MM.1S (cell line): ENCODE measurements at regions not wholly inside any gene's neighbourhood (a gene's known extent, or its start where the extent isn't known, plus 50 kb on each side); places are given as distances from the start of the nearest gene placed in this dataset.

ENCODE experiments used
- CTCF ChIP-seq: fragments of 300-600 bp; sonication (generic); IDR thresholded peaks from 2 replicates; pipeline ENCODE4 v1.5.1; 2016; ENCODE audit warnings: antibody characterized with exemption, low read length, mixed read lengths
- EZH2 ChIP-seq: fragments of 300-600 bp; sonication (generic); optimal IDR thresholded peaks from 2 replicates; pipeline ENCODE3; 2017; ENCODE audit warnings: low read depth, mild to moderate bottlenecking, antibody characterized with exemption, low read length, mixed read lengths

DNA sequence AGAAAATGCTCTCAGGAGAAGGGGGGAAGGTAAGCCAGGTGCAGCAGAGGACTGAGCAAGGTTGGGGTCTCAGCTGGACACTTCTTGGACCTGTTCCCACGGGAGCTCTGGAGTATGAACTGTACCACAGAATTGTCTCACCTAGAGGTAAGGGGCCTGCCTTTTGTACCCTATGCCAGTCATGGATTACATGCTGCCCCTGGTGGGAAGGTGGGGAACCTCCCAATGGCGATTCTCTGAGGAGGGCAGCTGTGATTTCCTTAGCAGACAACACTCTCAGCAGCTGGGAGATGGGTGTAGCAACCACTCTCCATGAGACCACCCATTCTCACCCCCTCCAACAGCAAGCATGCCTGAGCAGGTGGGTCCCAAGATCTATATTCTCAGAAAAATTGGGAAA lies 329.4 kb upstream of the CTNNB1 start:
- TF ChIP-seq CTCF (no peak), EZH2 (no peak)
